Gastrocnemius medialis (tissue), 4 donors: ENCODE measurements at regions not wholly inside any gene's neighbourhood (a gene's known extent, or its start where the extent isn't known, plus 50 kb on each side); places are given as distances from the start of the nearest gene placed in this dataset.

Experiments used
- ATAC-seq, 2 donors: fragments of 150-250 bp; one replicate each; pipeline ENCODE4 v1.9.1; 2016
- DNase-seq, 2 donors: peaks; one replicate each; pipeline ENCODE4 v3.0.0-alpha.2; 2019
- H3K27ac ChIP-seq, 4 donors: fragments of 200-600 bp; sonication (generic); 1 replicate in 1 of 4; 2 replicates in 3 of 4; pipeline ENCODE4 v1.5.1; 2016 to 2018; ENCODE audit warnings: mild to moderate bottlenecking in 2 of 4, moderate library complexity in 1 of 4
- H3K27me3 ChIP-seq, 3 donors: fragments of 200-600 bp; sonication (generic) in 2 of 3; 1 replicate in 1 of 3; 2 replicates in 2 of 3; pipeline versions ENCODE4 v1.5.1 to v1.6.0; 2016 to 2019; ENCODE audit warnings: mild to moderate bottlenecking in 1 of 3, moderate library complexity in 1 of 3
- H3K36me3 ChIP-seq, 2 donors: fragments of 200-600 bp; sonication (generic) in 1 of 2; one replicate each; pipeline ENCODE4 v1.5.1; 2017 to 2018
- H3K4me1 ChIP-seq, 2 donors: fragments of 200-600 bp; sonication (generic) in 1 of 2; one replicate each; pipeline ENCODE4 v1.5.1; 2016 to 2017; ENCODE audit warnings: mild to moderate bottlenecking in 2 of 2
- H3K4me3 ChIP-seq, 4 donors: fragments of 200-600 bp; sonication (generic) in 3 of 4; 1 replicate in 1 of 4; 2 replicates in 3 of 4; pipeline ENCODE4 v1.5.1; 2016 to 2019; ENCODE audit warnings: mild to moderate bottlenecking in 2 of 4
- H3K9me3 ChIP-seq, 3 donors: fragments of 200-600 bp; sonication (generic) in 2 of 3; 1 replicate in 1 of 3; 2 replicates in 2 of 3; pipeline ENCODE4 v1.5.1; 2016 to 2019
- CTCF ChIP-seq, 5 experiments: fragments of 450-650 bp in 3 of 5; fragments of 200-600 bp in 2 of 5; sonication (generic) in 2 of 5; IDR thresholded peaks in 4 of 5; conservative IDR thresholded peaks in 1 of 5; 1 replicate in 4 of 5; 2 replicates in 1 of 5; pipeline ENCODE4 v1.5.1; 2016 to 2019; ENCODE audit warnings: antibody characterized with exemption in 5 of 5, mild to moderate bottlenecking in 3 of 5, moderate library complexity in 3 of 5
- POLR2A ChIP-seq, 2 donors: fragments of 450-650 bp; IDR thresholded peaks; one replicate each; pipeline ENCODE4 v1.6.1; 2017; ENCODE audit warnings: antibody characterized with exemption in 2 of 2, mild to moderate bottlenecking in 2 of 2, moderate library complexity in 2 of 2
- in situ Hi-C, 4 donors: fragments of 200-750 bp; cut with MboI; loops; one replicate each; pipeline versions ENCODE4 v1.15.0 to v1.8.0; 2017; ENCODE audit warnings: low sequenced_read_pairs in 4 of 4
- intact Hi-C: fragments of 100-400 bp; cut with DNase I; formaldehyde crosslinking; loops from one replicate; pipeline ENCODE4 v1.15.1; 2023; ENCODE audit warnings: low total_unique reads

- DNase-seq = no peak
- H3K27ac ChIP-seq = peak overlapping the region in 2 of 4 donors; percentile 52 to 68
- in situ Hi-C loops = no loop called here
- no peak for ATAC-seq
- TF ChIP-seq CTCF (IDR thresholded peaks at IDR 0.05 in 4 of 5, conservative IDR thresholded peaks at IDR 0.05 in 1 of 5) (peak in 2 of 5 experiments; percentile 34 to 54), POLR2A (IDR thresholded peaks at IDR 0.05) (no peak)
- H3K27me3 ChIP-seq = no peaks in the 10 kb centered on the region
- peaks cover 0 to 2% of the 10 kb centered on the region in 2 donors for H3K4me1 ChIP-seq
- intact Hi-C loops = no loop called here
- no peaks in the 10 kb centered on the region for H3K9me3 ChIP-seq
- peak overlapping the region in 2 of 4 donors; percentile 39 to 45 for H3K4me3 ChIP-seq
- H3K36me3 ChIP-seq = no peaks in the 10 kb centered on the region
These were observed 190.7 kb downstream of the OR13H1 start for GRCh38 chrX:131734621-131735020.

- H3K27ac ChIP-seq = peak overlapping the region in 2 of 4 donors; percentile 52 to 68
- DNase-seq (no peak), ATAC-seq (no peak)
- H3K9me3 ChIP-seq = no peaks in the 10 kb centered on the region
- H3K36me3 ChIP-seq = no peaks in the 10 kb centered on the region
- H3K4me1 ChIP-seq = no peaks in the 10 kb centered on the region
- in situ Hi-C loops = no loop called here
- TF ChIP-seq POLR2A (IDR thresholded peaks at IDR 0.05) (no peak), CTCF (IDR thresholded peaks at IDR 0.05 in 4 of 5, conservative IDR thresholded peaks at IDR 0.05 in 1 of 5) (no peak)
- H3K27me3 ChIP-seq = no peaks in the 10 kb centered on the region
- peak overlapping the region in 2 of 4 donors; percentile 39 to 45 for H3K4me3 ChIP-seq
- intact Hi-C loops = no loop called here
These were observed 191.3 kb downstream of the OR13H1 start for GRCh38 chrX:131735127-131735526.

DNA sequence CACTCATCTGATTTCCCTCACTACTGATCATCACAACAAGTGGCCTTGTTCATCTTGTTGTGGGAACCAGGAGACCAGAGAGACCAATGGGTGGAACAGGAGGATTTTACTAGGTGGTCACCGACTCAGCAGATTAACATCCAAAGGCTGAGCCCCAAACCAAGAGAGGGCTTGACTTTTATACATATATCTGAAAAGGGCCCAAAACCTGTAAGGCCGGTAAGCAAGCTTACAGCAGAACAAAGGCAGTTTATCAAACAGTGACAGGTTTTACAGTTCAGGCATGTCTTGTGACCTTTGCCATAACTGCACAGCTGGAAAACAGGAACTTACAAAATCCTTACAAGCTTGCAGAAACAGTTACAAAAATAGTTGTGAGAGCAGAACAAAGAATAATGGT lies 195.9 kb downstream of the OR13H1 start:
- Histone ChIP-seq H3K27ac (no peak overlapping the region), H3K36me3 (no peaks in the 10 kb centered on the region), H3K4me3 (no peak overlapping the region), H3K9me3 (no peaks in the 10 kb centered on the region), H3K27me3 (no peaks in the 10 kb centered on the region), H3K4me1 (no peaks in the 10 kb centered on the region)
- in situ Hi-C loops (no loop called here), intact Hi-C loops (no loop called here)
- no peak for DNase-seq
- ATAC-seq = no peak
- no peak for TF ChIP-seq POLR2A (IDR thresholded peaks at IDR 0.05)
- TF ChIP-seq CTCF (IDR thresholded peaks at IDR 0.05 in 4 of 5, conservative IDR thresholded peaks at IDR 0.05 in 1 of 5) = no peak

DNA sequence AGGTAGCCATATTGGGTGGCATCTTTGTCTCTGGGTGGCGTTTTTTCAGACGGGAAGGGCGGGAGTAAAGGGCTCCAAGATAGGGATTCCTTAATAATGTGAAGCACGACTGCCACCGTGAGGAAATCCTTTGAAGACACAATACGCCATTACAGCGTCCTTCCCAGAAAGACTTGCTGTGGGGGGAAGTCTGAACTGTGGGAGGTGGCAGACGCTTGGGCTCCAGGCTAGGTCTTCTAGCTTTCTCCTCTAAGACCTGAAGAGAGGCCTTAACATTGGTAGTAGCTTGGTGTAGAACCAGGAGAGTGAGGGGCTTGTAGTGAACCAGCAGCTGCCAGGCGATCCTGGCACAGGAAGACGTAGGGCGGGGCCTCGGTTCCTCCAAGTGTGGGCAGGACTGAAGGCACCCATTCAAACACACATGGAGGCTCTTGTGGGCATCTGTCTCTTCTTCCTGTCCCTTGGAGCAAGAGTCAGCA lies 197.3 kb downstream of the OR13H1 start:
- H3K27me3 ChIP-seq = no peaks in the 10 kb centered on the region
- DNase-seq (no peak), ATAC-seq (no peak)
- no peaks in the 10 kb centered on the region for H3K9me3 ChIP-seq
- peak overlapping the region in 2 of 4 donors; percentile 58 to 62 for H3K4me3 ChIP-seq
- no peak for TF ChIP-seq POLR2A (IDR thresholded peaks at IDR 0.05)
- peak in 3 of 5 experiments; percentile 43 to 56 (median 46) for TF ChIP-seq CTCF (IDR thresholded peaks at IDR 0.05 in 4 of 5, conservative IDR thresholded peaks at IDR 0.05 in 1 of 5)
- no peaks in the 10 kb centered on the region for H3K36me3 ChIP-seq
- H3K27ac ChIP-seq = peak overlapping the region in 2 of 4 donors; percentile 73 to 81
- intact Hi-C loops (loop anchor here (1.0 kb wide), 2 partner anchors 37 to 52 kb away; no protein-coding TSS in a partner anchor), in situ Hi-C loops (no loop called here)
- no peaks in the 10 kb centered on the region for H3K4me1 ChIP-seq
